ENCODE measurements at regions not wholly inside any gene's neighbourhood (a gene's known extent, or its start where the extent isn't known, plus 50 kb on each side); places are given as distances from the start of the nearest gene placed in this dataset.
"Not testable (repeated sequence)": the region's sequence is repeated elsewhere in the genome, so short reads cannot be mapped to it uniquely, and the experiment has no call there.

- H3K27me3 Mint-ChIP-seq; H3K4me1 Mint-ChIP-seq; ATAC-seq (replicated peaks in 1 of 4); DNase-seq; H3K27me3 ChIP-seq (replicated peaks in 1 of 2; ENCODE audit: control insufficient read depth in 2 of 2, extremely low read depth in 1 of 2, insufficient read depth in 2 of 2, low read length in 1 of 2); H3K27ac ChIP-seq (ENCODE audit: low read length); H3K36me3 Mint-ChIP-seq; H3K4me3 ChIP-seq (ENCODE audit: control insufficient read depth in 1 of 2, extremely low read depth in 1 of 2, low read length in 1 of 2); H3K27ac Mint-ChIP-seq; H3K4me3 Mint-ChIP-seq; H3K4me1 ChIP-seq (ENCODE audit: control insufficient read depth in 1 of 2, extremely low read depth in 1 of 2, insufficient read depth in 2 of 2, low read length in 2 of 2); H3K36me3 ChIP-seq (ENCODE audit: control insufficient read depth in 2 of 2, extremely low read depth in 1 of 2, insufficient read depth in 1 of 2, low read length in 1 of 2); H3K9me3 ChIP-seq; POLR2A ChIA-PET: not testable (repeated sequence)
- peaks cover 4 to 12% (median 7%) of the 10 kb centered on the region in 3 donors for H3K9me3 Mint-ChIP-seq
- CTCF ChIA-PET: interaction anchor here in 1 of 2 donors (0.5 kb wide), 1 partner anchor 26 kb away, joined by 4 read pairs; no protein-coding TSS in a partner anchor
- WGBS (ENCODE audit: insufficient coverage): 49% methylated on average over 2 of the region's 2 CpGs
Observed at GRCh38 chr4:64737854-64738138, 328.5 kb upstream of the TECRL start.

- H3K36me3 ChIP-seq (ENCODE audit: control insufficient read depth in 2 of 2, extremely low read depth in 1 of 2, insufficient read depth in 1 of 2, low read length in 1 of 2): no peaks in the 10 kb centered on the region
- H3K4me1 Mint-ChIP-seq: no peaks in the 10 kb centered on the region
- H3K36me3 Mint-ChIP-seq: no peaks in the 10 kb centered on the region
- no peak for DNase-seq
- H3K4me3 ChIP-seq (ENCODE audit: control insufficient read depth in 1 of 2, extremely low read depth in 1 of 2, low read length in 1 of 2): no peak overlapping the region
- H3K4me1 ChIP-seq (ENCODE audit: control insufficient read depth in 1 of 2, extremely low read depth in 1 of 2, insufficient read depth in 2 of 2, low read length in 2 of 2): no peaks in the 10 kb centered on the region
- ATAC-seq (replicated peaks in 1 of 4): no peak
- no peak overlapping the region for H3K4me3 Mint-ChIP-seq
- no peaks in the 10 kb centered on the region for H3K27me3 ChIP-seq (replicated peaks in 1 of 2; ENCODE audit: control insufficient read depth in 2 of 2, extremely low read depth in 1 of 2, insufficient read depth in 2 of 2, low read length in 1 of 2)
- no peaks in the 10 kb centered on the region for H3K27me3 Mint-ChIP-seq
- H3K27ac Mint-ChIP-seq: no peak overlapping the region
- no peaks in the 10 kb centered on the region for H3K9me3 ChIP-seq
- CTCF ChIA-PET: no interaction called here
- H3K27ac ChIP-seq (ENCODE audit: low read length): no peak overlapping the region
- no CpG with 5 or more reads among the region's 2 CpGs for WGBS (ENCODE audit: insufficient coverage)
- POLR2A ChIA-PET: no interaction called here
- peaks cover 3 to 12% (median 5%) of the 10 kb centered on the region in 3 donors for H3K9me3 Mint-ChIP-seq
Observed at GRCh38 chr4:64737026-64737853, 328.0 kb upstream of the TECRL start.

- Histone ChIP-seq H3K27me3 (replicated peaks in 1 of 2; ENCODE audit: control insufficient read depth in 2 of 2, extremely low read depth in 1 of 2, insufficient read depth in 2 of 2, low read length in 1 of 2) (no peaks in the 10 kb centered on the region), H3K9me3 (no peaks in the 10 kb centered on the region), H3K4me1 (ENCODE audit: control insufficient read depth in 1 of 2, extremely low read depth in 1 of 2, insufficient read depth in 2 of 2, low read length in 2 of 2) (no peaks in the 10 kb centered on the region), H3K36me3 (ENCODE audit: control insufficient read depth in 2 of 2, extremely low read depth in 1 of 2, insufficient read depth in 1 of 2, low read length in 1 of 2) (no peaks in the 10 kb centered on the region), H3K4me3 (ENCODE audit: control insufficient read depth in 1 of 2, extremely low read depth in 1 of 2, low read length in 1 of 2) (no peak overlapping the region), H3K27ac (ENCODE audit: low read length) (no peak overlapping the region)
- Mint-ChIP-seq H3K4me1 (no peaks in the 10 kb centered on the region), H3K9me3 (peaks cover 6 to 21% (median 18%) of the 10 kb centered on the region in 3 donors), H3K27me3 (no peaks in the 10 kb centered on the region), H3K36me3 (no peaks in the 10 kb centered on the region), H3K4me3 (no peak overlapping the region), H3K27ac (no peak overlapping the region)
- ChIA-PET CTCF (no interaction called here), POLR2A (no interaction called here)
- WGBS (ENCODE audit: insufficient coverage): no CpG with 5 or more reads among the region's 4 CpGs
- ATAC-seq (replicated peaks in 1 of 4) (no peak), DNase-seq (no peak)
Observed at GRCh38 chr4:64729561-64729960, 320.3 kb upstream of the TECRL start.

GRCh38 chr4:64727960-64728359, 318.7 kb upstream of the TECRL start:
- Histone ChIP-seq H3K4me3 (ENCODE audit: control insufficient read depth in 1 of 2, extremely low read depth in 1 of 2, low read length in 1 of 2) (no peak overlapping the region), H3K27ac (ENCODE audit: low read length) (no peak overlapping the region), H3K4me1 (ENCODE audit: control insufficient read depth in 1 of 2, extremely low read depth in 1 of 2, insufficient read depth in 2 of 2, low read length in 2 of 2) (no peaks in the 10 kb centered on the region), H3K27me3 (replicated peaks in 1 of 2; ENCODE audit: control insufficient read depth in 2 of 2, extremely low read depth in 1 of 2, insufficient read depth in 2 of 2, low read length in 1 of 2) (no peaks in the 10 kb centered on the region), H3K9me3 (no peaks in the 10 kb centered on the region), H3K36me3 (ENCODE audit: control insufficient read depth in 2 of 2, extremely low read depth in 1 of 2, insufficient read depth in 1 of 2, low read length in 1 of 2) (no peaks in the 10 kb centered on the region)
- ATAC-seq (replicated peaks in 1 of 4) (no peak), DNase-seq (no peak)
- Mint-ChIP-seq H3K27me3 (no peaks in the 10 kb centered on the region), H3K36me3 (no peaks in the 10 kb centered on the region), H3K9me3 (peaks cover 6 to 21% (median 21%) of the 10 kb centered on the region in 3 donors), H3K4me1 (no peaks in the 10 kb centered on the region), H3K4me3 (no peak overlapping the region), H3K27ac (no peak overlapping the region)
- no CpG with 5 or more reads among the region's 2 CpGs for WGBS (ENCODE audit: insufficient coverage)
- ChIA-PET CTCF (no interaction called here), POLR2A (interaction anchor here in 1 of 2 donors (0.6 kb wide), 1 partner anchor 98 kb away, joined by 6 read pairs; no protein-coding TSS in a partner anchor)

GRCh38 chr4:64727391-64727790, 318.1 kb upstream of the TECRL start:
- DNase-seq; H3K9me3 ChIP-seq; H3K36me3 Mint-ChIP-seq; POLR2A ChIA-PET; H3K27me3 ChIP-seq (replicated peaks in 1 of 2; ENCODE audit: control insufficient read depth in 2 of 2, extremely low read depth in 1 of 2, insufficient read depth in 2 of 2, low read length in 1 of 2); H3K4me3 ChIP-seq (ENCODE audit: control insufficient read depth in 1 of 2, extremely low read depth in 1 of 2, low read length in 1 of 2); CTCF ChIA-PET; H3K27ac ChIP-seq (ENCODE audit: low read length); H3K27ac Mint-ChIP-seq; H3K36me3 ChIP-seq (ENCODE audit: control insufficient read depth in 2 of 2, extremely low read depth in 1 of 2, insufficient read depth in 1 of 2, low read length in 1 of 2); ATAC-seq (replicated peaks in 1 of 4); H3K27me3 Mint-ChIP-seq; H3K4me1 ChIP-seq (ENCODE audit: control insufficient read depth in 1 of 2, extremely low read depth in 1 of 2, insufficient read depth in 2 of 2, low read length in 2 of 2); H3K4me1 Mint-ChIP-seq; H3K4me3 Mint-ChIP-seq: not testable (repeated sequence)
- no CpG with 5 or more reads among the region's 5 CpGs for WGBS (ENCODE audit: insufficient coverage)
- peaks cover 6 to 19% (median 16%) of the 10 kb centered on the region in 3 donors for H3K9me3 Mint-ChIP-seq

- no peaks in the 10 kb centered on the region for H3K9me3 ChIP-seq
- no peak overlapping the region for H3K4me3 Mint-ChIP-seq
Observed at GRCh38 chr4:64724689-64725088, 315.4 kb upstream of the TECRL start.

More at GRCh38 chr4:64724689-64725088, 315.4 kb upstream of the TECRL start:
- Mint-ChIP-seq H3K27ac (no peak overlapping the region), H3K36me3 (no peaks in the 10 kb centered on the region), H3K4me1 (no peaks in the 10 kb centered on the region), H3K9me3 (peaks cover 8 to 19% (median 15%) of the 10 kb centered on the region in 3 donors), H3K27me3 (no peaks in the 10 kb centered on the region)
- H3K4me3 ChIP-seq (ENCODE audit: control insufficient read depth in 1 of 2, extremely low read depth in 1 of 2, low read length in 1 of 2): no peak overlapping the region
- 76% methylated on average over 9 of the region's 9 CpGs for WGBS (ENCODE audit: insufficient coverage)
- CTCF ChIA-PET: interaction anchor here in 1 of 2 donors (0.6 kb wide), 1 partner anchor 1029 kb away, joined by 3 read pairs; no protein-coding TSS in a partner anchor
- POLR2A ChIA-PET: no interaction called here
- ATAC-seq (replicated peaks in 1 of 4): no peak
- no peak for DNase-seq
- no peaks in the 10 kb centered on the region for H3K36me3 ChIP-seq (ENCODE audit: control insufficient read depth in 2 of 2, extremely low read depth in 1 of 2, insufficient read depth in 1 of 2, low read length in 1 of 2)
- no peaks in the 10 kb centered on the region for H3K27me3 ChIP-seq (replicated peaks in 1 of 2; ENCODE audit: control insufficient read depth in 2 of 2, extremely low read depth in 1 of 2, insufficient read depth in 2 of 2, low read length in 1 of 2)
- no peaks in the 10 kb centered on the region for H3K4me1 ChIP-seq (ENCODE audit: control insufficient read depth in 1 of 2, extremely low read depth in 1 of 2, insufficient read depth in 2 of 2, low read length in 2 of 2)
- H3K27ac ChIP-seq (ENCODE audit: low read length): no peak overlapping the region
